GM12874 (cell line): ENCODE measurements at regions not wholly inside any gene's neighbourhood (a gene's known extent, or its start where the extent isn't known, plus 50 kb on each side); places are given as distances from the start of the nearest gene placed in this dataset.

Experiments used
- TF ChIP-seq, protein P1 (sequence below): IDR thresholded peaks from 2 replicates; pipeline ENCODE4 v1.5.1; 2011; ENCODE audit warnings: low read depth, mild to moderate bottlenecking, control low read depth, low read length, moderate library complexity; ENCODE audit not compliant: insufficient read depth

DNA sequence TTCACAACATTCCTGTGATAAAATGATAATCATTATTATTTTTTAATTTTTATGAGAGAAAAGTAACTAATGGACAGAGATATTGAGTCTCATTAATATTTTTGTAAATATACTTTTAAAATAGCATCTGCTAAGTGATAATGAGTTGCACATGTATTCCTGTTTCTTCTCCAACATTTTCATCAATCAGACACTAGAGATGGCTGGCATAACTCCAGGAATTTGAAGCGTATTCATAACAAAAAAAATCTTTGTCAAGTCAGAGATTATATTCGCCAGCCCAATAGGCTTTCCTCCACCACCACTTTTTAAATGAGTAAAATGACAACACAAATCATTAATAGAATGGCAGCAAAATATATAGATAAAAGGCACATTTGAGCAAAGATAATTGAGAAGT, 524.0 kb upstream of the KCND2 start:
- TF ChIP-seq, protein P1, sequence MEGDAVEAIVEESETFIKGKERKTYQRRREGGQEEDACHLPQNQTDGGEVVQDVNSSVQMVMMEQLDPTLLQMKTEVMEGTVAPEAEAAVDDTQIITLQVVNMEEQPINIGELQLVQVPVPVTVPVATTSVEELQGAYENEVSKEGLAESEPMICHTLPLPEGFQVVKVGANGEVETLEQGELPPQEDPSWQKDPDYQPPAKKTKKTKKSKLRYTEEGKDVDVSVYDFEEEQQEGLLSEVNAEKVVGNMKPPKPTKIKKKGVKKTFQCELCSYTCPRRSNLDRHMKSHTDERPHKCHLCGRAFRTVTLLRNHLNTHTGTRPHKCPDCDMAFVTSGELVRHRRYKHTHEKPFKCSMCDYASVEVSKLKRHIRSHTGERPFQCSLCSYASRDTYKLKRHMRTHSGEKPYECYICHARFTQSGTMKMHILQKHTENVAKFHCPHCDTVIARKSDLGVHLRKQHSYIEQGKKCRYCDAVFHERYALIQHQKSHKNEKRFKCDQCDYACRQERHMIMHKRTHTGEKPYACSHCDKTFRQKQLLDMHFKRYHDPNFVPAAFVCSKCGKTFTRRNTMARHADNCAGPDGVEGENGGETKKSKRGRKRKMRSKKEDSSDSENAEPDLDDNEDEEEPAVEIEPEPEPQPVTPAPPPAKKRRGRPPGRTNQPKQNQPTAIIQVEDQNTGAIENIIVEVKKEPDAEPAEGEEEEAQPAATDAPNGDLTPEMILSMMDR, result no peak

GRCh38 chr7:119756687-119757086, 516.3 kb upstream of the KCND2 start:
- TF ChIP-seq, protein P1, result no peak

- TF ChIP-seq, protein P1, result no peak
These were observed 514.7 kb upstream of the KCND2 start for GRCh38 chr7:119758254-119758653.

- TF ChIP-seq, protein P1, result no peak
These were observed 511.2 kb upstream of the KCND2 start for GRCh38 chr7:119761776-119762175.

DNA sequence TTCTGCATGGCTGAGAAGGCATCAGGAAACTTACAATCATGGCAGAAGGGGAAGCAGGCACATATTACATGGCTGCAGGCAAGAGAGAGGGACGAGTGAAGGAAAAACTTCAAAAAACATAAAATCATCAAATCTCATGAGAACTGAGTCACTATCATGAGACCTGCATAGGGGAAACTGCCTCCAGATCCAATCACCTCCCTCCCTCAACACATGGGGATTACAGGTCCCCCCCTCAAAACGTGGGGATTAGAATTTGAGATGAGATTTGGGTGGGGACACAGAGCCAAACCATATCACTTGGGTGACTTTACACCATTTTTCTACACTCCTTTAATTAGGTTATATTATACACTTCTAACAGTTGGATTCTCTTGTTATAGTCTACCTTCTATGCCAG, 490.7 kb upstream of the KCND2 start:
- TF ChIP-seq, protein P1, result no peak

- TF ChIP-seq, protein P1, result no peak
These were observed 489.2 kb upstream of the KCND2 start for GRCh38 chr7:119783799-119784198.

GRCh38 chr7:119802147-119802546, 470.8 kb upstream of the KCND2 start:
- TF ChIP-seq, protein P1, result no peak

GRCh38 chr7:119825091-119825655, 447.8 kb upstream of the KCND2 start:
- TF ChIP-seq, protein P1, result no peak
